NCI-H510A (cell line): ENCODE measurements at regions not wholly inside any gene's neighbourhood (a gene's known extent, or its start where the extent isn't known, plus 50 kb on each side); places are given as distances from the start of the nearest gene placed in this dataset.
"Not testable (repeated sequence)": the region's sequence is repeated elsewhere in the genome, so short reads cannot be mapped to it uniquely, and the experiment has no call there.

Experiments used
- DNase-seq: peaks from one replicate; lab custom pipeline; 2025; lab: John Stamatoyannopoulos, UW

DNA sequence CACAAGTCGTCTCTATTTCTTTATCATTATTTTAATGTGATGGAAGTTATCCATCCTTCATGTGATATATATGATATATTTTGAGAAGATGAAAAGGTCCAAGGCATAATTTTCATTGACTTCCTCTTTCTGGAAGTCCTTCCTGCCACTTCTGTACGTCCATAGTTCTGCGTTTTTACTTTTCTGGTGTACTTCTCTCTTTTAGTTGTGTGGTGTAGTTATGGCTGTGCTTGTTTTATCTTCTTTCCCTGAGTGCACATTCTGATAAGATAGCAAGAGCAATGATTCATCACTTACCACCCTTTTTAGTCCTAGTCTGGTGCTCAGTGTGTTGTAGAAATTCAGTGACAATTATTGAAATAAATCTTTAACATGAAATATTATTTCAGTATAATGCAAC, 231.3 kb upstream of the FERD3L start:
- DNase-seq = no peak

DNA sequence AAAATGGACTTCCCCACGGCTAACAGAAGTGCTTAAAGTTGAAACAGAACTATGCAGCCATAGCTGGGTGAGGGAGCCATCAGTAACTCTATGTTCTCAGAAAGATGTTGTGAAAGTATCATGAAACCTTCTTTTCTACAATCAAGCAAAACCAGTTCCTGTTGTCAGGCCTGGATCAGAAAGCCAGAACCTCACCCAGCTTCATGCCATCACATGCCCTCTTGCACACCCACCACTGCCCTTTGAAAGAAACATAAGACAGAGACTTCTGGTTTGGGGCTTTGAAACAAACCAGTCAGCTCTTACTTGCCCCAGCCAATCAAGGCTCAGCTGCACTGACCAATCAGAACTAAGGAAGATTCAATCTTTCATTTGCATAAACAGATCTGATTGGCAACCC, 230.8 kb upstream of the FERD3L start:
- DNase-seq = no peak

DNA sequence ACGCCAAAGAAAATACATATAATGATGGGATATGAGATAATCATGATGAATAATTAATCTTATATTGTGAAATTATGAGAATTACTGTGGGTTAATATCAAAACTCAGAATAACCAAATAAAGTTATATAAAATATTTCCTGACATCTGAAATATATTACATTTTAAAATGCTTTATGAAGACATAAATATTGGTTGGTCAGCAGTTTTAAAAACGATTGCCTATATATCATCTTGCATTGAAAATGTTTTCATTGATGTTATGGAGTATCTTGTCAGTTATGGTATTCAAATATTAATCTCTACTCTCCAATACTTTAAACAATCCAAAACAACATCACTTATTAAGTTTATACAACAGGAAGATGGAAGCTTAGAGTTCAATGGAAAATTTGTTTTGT, 228.1 kb upstream of the FERD3L start:
- no peak for DNase-seq

DNA sequence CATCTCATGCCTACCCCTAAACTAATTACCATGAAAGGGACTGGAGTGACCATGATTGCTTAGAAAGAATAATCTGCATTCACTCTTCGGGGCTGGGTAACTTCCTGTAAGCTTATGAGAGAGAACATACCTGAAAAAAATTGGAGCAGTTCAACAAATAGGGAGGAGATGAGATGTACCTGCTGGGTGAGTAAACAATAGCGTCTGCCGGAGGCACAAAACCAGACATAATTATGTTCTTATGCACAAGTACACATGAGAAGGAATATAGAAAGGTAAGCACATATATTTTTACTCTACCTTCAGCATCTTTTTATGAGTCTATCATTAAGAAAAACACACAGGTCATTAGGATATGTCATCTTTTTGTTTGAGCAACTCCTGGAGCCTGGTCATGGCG, 224.6 kb upstream of the FERD3L start:
- DNase-seq = peak; percentile 6

DNA sequence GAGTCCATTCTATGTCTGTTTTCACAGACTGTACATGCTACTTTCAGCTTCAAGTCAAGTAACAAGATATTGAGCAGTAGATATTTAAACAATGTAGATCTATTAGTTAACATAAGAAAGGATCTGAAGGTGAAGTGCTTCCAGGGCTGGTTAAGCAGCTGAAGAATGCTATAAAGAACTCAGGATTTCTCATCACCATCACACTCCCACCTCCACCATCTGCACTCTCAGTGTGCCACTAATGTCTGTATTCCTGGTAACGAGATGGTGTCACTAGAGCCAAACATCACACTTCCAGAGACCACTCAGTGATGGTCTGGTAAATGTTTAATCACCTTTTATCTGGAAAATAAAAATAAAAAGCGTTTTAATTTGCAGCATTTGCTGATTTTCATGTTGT, 224.0 kb upstream of the FERD3L start:
- DNase-seq = no peak

DNA sequence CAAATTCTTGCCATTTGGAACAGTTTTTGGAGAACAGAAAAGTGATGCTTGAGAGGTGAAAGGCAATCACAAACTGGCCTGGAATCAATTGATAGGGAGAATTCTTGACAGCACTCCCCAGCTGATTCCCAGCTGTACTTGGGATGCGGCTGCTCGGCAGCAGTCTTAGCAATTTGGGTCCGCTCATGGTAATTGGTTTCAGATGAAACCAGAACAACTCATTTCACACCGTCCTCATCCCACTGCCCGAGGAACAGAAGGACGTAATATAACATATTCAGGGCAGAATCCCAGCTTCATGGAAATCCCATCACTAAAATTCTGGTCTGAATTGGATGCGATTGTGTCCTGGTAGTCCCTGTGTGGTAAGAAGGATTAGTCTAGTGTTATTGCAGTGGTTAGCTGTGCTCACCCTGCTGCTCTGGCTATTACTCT, 223.3 kb upstream of the FERD3L start:
- no peak for DNase-seq

DNA sequence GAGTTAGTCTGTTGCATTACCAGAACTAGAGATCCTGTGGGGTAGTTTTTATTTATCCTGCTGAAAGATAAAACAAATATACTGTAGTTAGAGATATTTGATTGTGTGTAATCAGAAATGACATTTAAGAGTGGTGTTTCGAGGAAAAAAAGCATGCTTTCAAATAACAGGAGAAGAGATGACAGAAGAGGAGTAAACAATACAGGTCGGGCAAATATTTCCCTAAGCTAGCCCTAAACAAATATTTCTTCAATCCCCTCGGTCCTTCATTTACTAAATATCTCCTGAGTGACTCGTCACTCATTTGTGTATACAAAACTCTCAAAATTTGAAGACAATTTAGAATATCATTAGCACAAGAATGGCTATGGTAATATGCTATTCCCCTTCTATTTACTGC, 219.7 kb upstream of the FERD3L start:
- DNase-seq = no peak

DNA sequence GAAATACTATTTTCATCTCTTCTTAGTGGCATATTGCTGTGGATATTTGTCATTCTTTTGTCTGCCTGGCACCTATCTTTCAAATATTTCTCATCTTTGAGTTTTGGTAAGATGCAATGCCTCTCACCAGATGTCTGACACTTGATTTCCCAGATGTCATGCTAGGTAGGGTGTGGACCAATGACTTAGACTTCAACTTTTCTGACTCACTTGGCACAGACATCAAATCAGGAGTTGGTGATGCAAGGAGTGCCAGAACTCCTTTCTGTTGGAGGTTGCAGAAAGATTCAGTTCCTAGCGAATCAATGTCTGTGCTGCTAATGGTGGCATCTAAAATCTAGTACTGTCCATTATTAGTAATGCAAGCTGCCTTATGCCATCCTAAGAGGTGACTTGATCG, 216.9 kb upstream of the FERD3L start:
- DNase-seq = no peak

DNA sequence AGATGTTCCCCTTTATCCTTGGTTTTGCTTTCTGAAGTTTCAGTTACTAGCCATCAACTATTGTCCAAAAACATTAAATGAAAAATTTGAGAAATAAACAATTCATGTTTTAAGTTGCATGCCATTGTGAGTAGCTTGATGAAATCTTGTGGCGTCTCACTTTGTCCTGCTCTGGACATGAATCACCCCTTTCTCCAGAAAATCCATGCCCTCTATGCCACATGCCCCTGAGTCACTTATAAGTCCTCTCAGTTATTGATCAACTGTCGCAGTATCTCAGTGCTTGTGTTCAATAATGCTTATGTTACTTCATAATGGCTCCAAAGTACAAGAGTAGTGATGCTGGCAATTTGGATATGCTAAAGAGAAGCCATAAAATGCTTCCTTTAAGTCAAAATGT, 208.0 kb upstream of the FERD3L start:
- no peak for DNase-seq

DNA sequence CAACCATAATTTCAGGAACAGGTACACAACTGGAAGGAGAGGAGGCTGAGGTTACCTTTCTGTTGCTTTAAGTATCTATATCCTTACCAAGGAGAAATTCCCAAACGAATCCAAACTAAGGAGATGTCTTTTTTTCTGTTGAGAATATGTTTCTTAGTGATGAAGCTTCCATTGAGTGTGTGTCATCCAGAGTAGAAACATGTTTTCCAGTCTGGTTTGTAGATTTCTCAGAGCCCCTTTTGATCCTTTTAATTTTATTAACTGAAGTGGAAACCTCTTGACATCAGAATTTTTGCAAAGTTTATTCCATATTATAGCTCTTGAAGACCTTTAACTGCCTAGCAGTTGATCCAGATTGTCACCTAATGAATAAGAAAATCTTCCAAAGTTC, 207.1 kb upstream of the FERD3L start:
- no peak for DNase-seq

DNA sequence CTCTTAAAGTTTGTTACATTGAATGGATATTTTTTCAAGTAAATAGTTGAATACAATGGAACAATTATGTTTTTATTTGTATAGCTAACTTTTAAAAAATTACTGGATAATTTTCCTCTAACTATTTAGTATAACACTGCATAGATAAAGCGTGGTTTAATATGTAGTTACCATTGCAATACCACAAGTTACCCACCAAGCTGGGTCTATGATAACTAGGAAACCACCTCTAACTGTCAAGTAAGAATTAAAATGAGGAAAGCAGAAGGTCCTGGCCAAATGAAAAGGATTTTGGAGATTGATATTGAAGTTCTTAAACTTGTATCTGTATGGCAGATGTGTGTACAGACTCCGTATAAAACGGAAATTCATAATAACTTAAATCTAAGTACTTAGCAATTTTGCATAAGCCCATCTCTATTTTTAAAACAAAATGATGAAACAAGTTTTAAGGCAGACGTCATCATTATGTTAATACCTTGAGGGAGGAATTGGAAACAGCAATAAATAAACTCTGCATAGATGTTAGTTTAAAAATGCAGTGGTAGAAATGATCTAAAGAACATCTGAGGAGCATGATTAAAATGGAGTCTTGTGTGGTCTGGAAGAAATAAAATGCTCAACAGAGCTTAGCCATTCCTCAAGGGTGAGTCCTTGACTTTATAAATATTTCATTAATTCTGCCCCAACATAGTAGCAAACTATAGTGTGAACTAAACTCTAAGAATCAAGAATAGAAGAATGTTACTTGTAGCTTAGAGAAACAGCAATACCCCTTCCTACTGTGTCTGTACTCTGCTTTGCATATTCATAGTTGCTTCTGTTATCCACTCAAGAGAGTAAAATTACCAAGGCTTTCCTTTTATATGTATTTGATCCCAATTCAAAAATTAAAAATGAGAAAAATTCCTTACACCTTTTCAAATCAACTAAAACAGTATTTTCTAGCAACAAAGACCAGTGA, 206.4 kb upstream of the FERD3L start:
- no peak for DNase-seq

DNA sequence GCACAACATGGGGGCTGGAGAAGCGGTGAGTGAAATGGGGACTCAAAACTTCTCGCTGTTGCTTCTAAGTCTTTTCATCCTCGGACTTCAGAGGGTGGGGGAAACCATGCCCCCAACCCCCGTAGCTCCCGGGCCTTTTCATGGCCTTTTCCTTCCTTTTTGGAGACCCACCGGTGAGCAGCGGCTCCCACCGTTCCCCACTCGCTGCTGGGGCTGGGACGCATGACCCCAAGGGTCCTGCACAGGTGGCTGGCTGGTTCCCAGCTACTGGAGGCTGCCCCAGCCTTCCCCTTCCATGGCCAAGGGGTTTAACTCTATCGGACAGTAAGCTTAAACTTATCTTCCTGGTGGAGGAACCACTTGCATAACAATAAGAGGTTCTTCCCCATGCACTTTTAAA, 194.3 kb upstream of the FERD3L start:
- DNase-seq = no peak

DNA sequence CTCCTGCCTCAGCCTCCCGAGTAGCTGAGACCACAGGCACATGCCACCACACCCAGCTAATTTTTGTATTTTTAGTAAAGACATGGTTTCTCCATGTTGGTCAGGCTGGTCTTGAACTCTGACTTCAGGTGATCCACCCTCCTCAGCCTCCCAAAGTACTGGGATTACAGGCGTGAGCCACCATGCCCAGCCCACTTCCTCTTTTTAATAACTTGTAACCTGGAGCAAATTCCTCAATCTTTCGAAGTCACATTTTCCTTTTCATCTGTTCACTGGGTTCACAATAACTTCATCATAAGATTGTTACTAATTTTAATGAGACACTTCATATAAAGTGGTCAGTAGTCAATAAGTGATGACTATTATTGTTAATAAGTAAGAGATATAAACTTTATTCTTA, 193.3 kb upstream of the FERD3L start:
- DNase-seq = not testable (repeated sequence)

DNA sequence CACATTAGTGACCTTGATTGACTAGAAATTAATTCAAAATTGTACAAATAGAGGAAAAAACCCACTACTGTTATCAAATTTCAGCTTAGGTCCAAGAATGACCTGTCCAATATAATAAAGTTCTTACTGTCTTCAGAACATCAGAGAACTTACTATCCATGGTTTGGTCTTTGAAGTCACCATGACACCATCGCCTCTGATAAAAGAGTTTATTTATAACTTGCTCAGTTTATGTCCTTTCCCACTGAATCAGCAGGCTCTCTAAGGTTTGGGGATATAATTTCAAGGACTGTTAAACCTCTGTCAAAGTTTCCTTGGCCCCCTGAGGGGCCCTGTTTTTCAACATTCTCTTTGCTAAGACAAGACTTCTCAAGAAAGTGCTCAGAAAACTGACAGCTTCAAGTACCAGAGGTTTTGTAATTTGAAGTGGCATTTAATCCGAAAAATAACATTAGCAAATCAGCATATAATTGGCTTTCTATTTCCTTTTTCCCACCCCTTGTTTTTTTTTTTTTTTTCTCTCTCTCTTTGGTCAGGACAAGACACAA, 191.7 kb upstream of the FERD3L start:
- DNase-seq = no peak

DNA sequence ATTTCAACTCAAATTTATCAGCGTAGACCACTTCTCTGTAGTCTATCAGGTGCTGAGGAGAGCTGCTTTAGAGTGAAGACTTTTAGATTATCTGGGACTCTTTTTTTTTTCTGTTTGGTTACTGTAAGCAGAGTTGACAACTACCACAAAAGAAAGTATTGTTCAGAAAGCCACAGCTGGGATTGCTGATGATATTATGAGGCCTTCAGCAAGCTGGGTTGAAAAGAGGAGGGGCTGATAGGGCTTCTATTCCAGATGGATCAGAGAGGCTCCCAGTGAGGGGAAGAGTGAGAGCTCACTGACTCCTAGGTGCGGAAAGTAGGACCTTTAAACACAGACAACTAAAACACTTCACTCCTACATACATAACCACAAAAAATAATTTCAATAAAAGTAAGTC, 188.5 kb upstream of the FERD3L start:
- no peak for DNase-seq

DNA sequence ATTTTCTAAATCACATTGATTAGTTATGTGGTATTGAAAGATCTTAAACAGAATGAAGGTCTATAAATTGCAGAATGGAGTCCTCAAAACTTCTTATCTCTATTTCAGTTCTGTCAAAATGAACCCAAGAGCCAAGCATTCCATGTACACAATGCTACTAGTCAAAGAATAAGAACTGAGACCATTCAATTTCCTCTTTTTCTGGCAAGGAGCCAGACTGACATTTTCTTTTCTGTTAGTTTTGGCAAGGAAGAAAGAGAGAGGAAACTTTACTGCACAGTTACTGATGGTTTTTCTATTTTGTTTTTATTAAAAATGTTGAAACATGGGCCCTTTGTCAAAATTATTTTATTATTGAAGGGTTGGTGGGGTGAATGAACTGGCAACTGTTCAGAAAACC, 181.8 kb upstream of the FERD3L start:
- DNase-seq = no peak

DNA sequence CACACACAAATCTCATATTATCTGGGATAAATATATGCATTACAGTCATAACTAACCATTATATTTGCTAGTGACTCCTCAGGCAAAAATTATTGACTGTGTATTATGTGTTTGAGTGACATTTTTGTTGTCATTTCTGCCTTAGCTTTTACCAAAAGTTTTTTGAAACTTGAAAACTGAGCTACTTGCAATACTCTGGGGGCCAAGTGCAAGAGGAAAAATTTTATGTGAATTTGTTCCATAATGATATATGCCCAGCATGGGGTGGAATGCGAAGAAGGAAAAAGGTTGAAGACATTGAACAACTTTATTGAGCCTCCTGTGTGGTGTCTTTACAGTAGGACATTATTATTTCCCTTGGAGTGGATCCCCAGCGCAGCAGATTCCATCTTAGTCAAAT, 176.8 kb upstream of the FERD3L start:
- no peak for DNase-seq

DNA sequence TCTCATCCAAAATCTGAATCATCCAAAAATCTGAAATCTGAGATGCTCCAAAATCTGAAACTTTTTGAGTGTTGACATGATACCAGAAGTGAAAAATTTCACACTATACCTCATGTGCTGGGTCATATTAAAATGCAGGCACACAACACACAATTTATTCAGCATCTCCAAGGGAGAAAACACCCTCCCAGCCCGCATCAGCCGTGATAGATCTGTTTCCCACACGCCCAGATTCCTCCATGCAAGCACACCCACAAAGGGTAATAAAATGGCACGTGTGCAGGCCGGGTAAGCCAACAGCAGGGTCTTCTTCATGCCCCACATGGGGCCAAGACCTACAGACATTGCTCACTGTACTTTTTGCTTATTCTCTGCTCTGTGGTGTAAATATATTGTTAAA, 173.1 kb upstream of the FERD3L start:
- no peak for DNase-seq

DNA sequence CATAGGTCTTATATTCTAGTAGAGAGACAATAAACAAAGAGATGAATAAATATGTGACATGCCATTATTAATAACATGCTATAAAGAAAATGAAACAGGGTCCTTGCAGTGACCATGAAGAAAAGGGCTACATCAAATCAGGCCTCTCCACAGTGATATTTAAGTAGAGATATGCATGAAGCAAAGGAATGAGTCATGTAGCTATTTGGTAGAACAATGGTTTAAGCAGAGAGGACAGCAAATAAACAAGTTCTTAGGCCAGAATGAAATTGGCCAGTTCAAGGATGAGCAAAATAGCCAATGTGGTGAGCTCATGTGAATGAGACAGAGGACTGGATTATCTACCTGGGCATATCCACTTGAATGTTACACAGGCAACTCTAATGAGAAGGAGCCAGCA, 172.2 kb upstream of the FERD3L start:
- DNase-seq = no peak

DNA sequence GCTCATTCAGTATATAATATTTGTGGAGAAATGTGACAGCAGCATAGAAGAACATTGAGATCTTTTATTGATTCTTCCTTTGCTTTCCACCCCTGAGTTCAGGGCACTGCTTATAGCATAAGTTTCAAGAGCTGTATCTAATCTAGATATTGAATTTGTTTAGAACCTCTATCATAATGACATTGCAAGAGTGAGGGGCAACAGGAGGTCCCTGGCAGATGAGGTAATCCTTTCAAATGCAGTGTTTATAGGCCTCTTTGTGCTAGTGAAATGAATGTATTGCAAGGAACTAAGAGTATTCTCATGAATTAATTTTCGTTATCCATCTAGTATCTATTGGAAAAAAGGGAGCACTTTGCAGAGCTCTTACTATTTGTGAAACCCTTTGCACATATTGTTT, 167.2 kb upstream of the FERD3L start:
- DNase-seq = no peak

DNA sequence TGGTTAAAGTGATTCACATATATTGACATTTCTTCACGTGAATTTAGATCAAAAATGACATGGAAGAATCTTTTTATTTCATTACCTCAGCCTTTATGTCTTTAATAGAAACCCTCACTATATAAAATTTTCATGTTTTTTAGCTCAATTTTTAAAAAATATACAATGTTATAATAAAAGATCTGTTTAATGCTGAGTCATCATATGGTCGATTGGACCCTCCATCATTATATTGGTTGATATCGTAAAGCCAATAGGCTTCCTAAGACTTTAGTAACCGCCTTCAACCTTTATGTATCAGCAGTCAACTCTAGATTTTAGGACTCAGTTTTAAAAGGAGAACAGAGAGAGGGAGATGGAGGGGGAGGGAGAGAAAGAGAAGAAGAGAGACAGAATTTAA, 162.3 kb upstream of the FERD3L start:
- DNase-seq = no peak

DNA sequence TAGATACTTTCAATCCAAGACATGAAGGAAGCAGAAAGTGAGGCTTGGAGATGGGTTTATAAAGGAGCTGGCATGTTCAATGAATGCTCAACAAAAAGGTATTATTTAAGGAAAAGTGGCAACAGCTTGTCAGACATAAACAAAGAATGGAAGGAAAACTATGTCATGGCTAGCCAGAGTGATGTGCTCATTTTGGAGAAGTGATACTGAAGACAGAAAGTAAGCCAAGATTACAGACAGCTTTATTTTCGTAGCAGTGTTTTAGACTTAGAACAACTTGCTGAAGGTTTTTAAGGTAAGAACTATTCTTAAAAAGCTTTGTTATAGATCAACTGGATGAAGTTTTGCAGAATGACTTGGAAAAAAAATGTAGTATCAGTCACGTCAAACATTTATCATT, 160.5 kb upstream of the FERD3L start:
- no peak for DNase-seq

DNA sequence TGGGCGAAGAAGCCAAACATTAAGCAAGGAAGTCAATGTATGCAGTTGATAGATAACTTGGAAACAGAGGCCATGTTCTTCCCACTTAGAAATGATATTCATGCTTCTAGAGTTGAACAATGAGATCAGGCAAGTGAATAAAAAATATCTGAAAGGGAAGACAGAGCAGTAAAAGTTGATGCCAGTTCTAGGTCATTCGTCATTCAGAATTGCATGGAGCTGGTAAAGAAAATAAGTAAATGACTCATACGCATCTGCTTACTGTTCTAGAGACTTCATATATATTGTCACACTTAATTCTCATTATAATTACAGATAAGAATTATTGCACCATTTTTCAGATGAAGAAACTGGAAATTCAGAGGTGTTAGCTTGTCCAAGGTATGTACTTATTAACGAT, 158.9 kb upstream of the FERD3L start:
- DNase-seq = no peak

DNA sequence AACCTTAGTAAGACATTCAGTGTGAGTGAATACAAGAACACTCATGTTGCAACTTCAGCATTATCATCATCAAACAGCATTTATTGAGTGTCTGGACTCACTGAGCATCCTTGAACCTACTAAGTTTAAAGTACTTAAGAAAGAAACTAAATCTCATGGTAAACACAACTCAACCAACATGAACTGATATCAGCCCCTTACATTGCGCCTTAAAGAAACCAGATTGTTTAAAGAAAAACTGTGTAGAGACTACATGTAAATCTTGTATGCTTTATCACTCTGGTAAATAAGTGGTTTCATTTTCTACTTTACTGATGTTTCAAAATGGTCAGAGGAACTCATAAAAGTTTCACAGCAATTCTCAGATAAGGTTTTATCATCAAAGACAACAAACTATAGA, 157.5 kb upstream of the FERD3L start:
- DNase-seq = no peak
